ENCODE measurements at regions not wholly inside any gene's neighbourhood (a gene's known extent, or its start where the extent isn't known, plus 50 kb on each side); places are given as distances from the start of the nearest gene placed in this dataset.

DNA sequence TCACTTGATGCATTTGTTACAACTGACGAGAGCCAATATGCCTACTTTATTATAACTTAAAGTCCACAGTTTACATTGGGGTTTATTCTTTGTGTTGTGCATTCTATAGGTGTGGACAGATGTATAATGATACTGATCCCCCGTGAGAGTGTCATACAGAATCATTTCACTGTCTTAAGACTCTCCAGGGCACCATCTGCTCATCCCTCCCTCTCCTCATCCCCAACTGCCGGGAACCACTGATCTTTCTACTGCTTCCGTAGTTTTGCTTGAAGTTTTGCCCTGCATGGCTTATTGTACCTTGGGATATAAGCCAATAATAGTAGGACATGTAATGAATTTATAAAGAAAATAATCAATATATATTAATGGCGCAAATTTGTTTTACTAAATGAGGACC, 137.8 kb upstream of the MSX1 start:
- Mint-ChIP-seq H3K4me3 (no peak overlapping the region), H3K4me1 (ENCODE audit: low read depth) (no peaks in the 10 kb centered on the region)
- intact Hi-C loops (cut with micrococcal nuclease): no loop called here

DNA sequence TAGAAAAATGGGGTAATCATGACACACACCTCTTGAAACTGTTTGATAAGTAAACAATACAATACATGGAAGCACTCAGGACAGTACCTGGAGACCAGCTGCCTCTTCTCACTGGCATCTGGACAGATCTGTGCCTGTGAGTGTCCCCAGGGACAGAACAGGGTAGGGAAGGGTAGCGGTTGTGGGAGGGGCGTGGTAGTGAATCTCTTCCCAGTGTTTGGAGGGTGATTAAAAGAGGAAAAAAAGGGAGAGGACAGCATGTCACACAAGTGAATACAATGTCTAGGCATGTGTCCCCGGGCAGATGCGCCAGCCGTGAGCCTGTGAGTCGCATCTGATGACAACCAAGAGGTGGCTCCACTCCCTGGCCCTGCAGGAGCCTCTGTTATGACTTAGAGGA, 138.8 kb upstream of the MSX1 start:
- DNase-seq (ENCODE audit: low spot score): no peak
- Mint-ChIP-seq H3K9me3 (peaks cover 28% of the 10 kb centered on the region), H3K4me3 (no peak overlapping the region), H3K36me3 (ENCODE audit: low read depth) (peaks cover 2% of the 10 kb centered on the region), H3K27me3 (ENCODE audit: insufficient read depth) (no peaks in the 10 kb centered on the region), H3K4me1 (ENCODE audit: low read depth) (no peaks in the 10 kb centered on the region), H3K27ac (no peak overlapping the region)
- intact Hi-C loops (cut with micrococcal nuclease): no loop called here

More for the DNA sequence above, 137.8 kb upstream of the MSX1 start:
- Mint-ChIP-seq H3K27me3 (ENCODE audit: insufficient read depth) (no peaks in the 10 kb centered on the region), H3K36me3 (ENCODE audit: low read depth) (peaks cover 2% of the 10 kb centered on the region), H3K9me3 (peaks cover 38% of the 10 kb centered on the region), H3K27ac (no peak overlapping the region)
- DNase-seq (ENCODE audit: low spot score): no peak

DNA sequence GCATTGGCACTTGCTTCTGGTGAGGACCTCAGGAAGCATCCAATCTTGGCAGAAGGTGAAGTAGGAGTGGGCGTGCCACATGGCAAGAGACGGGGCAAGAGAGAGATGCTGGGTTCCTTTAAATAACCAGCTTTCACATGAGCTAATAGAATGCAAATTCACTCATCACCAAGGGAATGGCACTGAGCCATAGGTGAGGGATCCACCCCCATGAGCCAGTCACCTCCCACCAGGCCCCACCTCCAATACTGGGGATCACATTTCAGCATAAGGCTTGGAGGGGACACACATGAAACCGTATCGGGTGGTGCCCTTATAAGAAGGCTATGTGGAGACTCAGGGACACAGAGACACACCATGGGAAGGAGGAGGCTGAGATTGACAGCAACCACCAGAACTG, 140.0 kb upstream of the MSX1 start:
- intact Hi-C loops (cut with micrococcal nuclease): no loop called here
- no peaks in the 10 kb centered on the region for H3K4me1 Mint-ChIP-seq (ENCODE audit: low read depth)
- H3K27ac Mint-ChIP-seq: no peak overlapping the region

DNA sequence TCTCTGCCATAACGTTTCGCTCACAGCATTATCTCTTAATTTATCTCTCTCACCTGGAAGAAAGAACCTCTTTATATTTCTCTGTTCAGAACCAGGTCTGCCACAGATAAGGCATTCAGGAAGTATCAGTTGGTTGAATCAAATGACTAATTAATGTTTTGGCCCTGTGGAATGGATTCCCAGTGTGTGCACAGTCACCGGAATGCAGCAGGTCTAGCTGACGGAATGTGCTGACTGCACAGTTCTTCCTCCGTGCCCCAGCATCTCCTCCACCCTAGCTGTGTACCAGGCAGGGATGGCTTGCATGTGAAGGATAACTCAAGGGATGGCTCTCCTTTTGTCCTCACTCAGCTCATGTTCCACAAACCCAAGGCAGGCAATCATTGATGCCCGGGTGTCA, 141.8 kb upstream of the MSX1 start:
- Mint-ChIP-seq H3K9me3 (peaks cover 6% of the 10 kb centered on the region), H3K27ac (no peak overlapping the region), H3K36me3 (ENCODE audit: low read depth) (no peaks in the 10 kb centered on the region), H3K27me3 (ENCODE audit: insufficient read depth) (no peaks in the 10 kb centered on the region), H3K4me1 (ENCODE audit: low read depth) (no peaks in the 10 kb centered on the region), H3K4me3 (no peak overlapping the region)
- DNase-seq (ENCODE audit: low spot score): no peak
- intact Hi-C loops (cut with micrococcal nuclease): no loop called here

More for the DNA sequence above, 140.0 kb upstream of the MSX1 start:
- H3K9me3 Mint-ChIP-seq: peaks cover 16% of the 10 kb centered on the region
- H3K4me3 Mint-ChIP-seq: no peak overlapping the region
- H3K27me3 Mint-ChIP-seq (ENCODE audit: insufficient read depth): no peaks in the 10 kb centered on the region
- H3K36me3 Mint-ChIP-seq (ENCODE audit: low read depth): no peaks in the 10 kb centered on the region
- no peak for DNase-seq (ENCODE audit: low spot score)

DNA sequence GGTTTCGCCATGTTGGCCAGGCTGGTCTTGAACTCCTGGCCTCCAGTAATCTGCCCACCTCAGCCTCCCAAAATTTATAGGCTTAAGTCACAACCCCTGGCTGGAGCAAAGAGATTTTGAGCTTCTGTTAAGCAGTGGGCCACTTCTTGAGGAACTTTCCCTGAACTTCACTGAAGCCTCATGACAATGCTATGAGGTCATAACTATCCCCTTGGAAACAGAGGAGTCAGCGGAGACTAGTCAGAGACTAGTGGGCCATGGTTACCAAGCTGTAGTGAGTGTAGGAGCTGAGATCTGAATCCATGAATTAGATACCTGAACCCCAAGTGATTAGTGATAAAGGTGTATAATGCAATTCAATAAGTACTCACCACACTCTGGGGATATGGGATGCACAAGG, 145.1 kb upstream of the MSX1 start:
- no peaks in the 10 kb centered on the region for H3K36me3 Mint-ChIP-seq (ENCODE audit: low read depth)
- intact Hi-C loops (cut with micrococcal nuclease): no loop called here
- no peak for DNase-seq (ENCODE audit: low spot score)
- no peaks in the 10 kb centered on the region for H3K9me3 Mint-ChIP-seq
- H3K27ac Mint-ChIP-seq: no peak overlapping the region
- H3K27me3 Mint-ChIP-seq (ENCODE audit: insufficient read depth): no peaks in the 10 kb centered on the region
- H3K4me1 Mint-ChIP-seq (ENCODE audit: low read depth): no peaks in the 10 kb centered on the region
- H3K4me3 Mint-ChIP-seq: no peak overlapping the region

DNA sequence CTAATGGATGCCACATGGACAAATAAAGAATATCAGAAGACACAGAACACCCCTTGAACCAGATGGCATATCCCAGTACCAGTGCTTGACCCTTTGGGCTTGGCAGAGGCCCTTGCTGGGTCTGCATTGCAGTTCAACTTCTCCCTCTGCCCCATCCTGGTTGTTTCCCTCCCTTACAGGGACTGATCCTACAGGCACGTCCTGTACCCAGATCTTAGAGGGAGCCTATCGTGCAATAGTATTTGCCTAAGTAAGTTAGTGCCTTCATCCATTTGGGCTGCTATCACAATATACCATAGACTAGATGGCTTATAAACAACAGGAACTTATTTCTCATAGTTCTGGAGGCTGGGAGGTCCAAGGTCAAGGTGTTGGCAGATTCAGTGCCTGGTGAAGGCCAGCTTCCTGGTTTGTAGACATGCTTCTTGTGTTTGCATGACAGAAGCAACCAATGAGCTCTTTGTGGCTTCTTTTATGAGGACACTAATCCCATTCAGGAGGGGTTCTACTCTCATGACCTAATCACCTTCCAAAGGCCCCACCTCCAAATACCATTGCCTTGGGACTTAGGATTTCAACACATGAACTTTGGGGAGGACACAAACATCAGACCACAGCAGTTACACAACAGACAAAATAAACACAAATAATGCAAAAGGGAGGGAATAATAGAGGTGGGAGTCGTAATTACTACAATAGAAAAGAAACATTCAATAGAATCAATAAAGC, 146.5 kb upstream of the MSX1 start:
- no peak overlapping the region for H3K4me3 Mint-ChIP-seq
- H3K36me3 Mint-ChIP-seq (ENCODE audit: low read depth): no peaks in the 10 kb centered on the region
- intact Hi-C loops (cut with micrococcal nuclease): no loop called here
- no peaks in the 10 kb centered on the region for H3K9me3 Mint-ChIP-seq
- no peaks in the 10 kb centered on the region for H3K4me1 Mint-ChIP-seq (ENCODE audit: low read depth)
- no peak for DNase-seq (ENCODE audit: low spot score)
- no peak overlapping the region for H3K27ac Mint-ChIP-seq
- no peaks in the 10 kb centered on the region for H3K27me3 Mint-ChIP-seq (ENCODE audit: insufficient read depth)

DNA sequence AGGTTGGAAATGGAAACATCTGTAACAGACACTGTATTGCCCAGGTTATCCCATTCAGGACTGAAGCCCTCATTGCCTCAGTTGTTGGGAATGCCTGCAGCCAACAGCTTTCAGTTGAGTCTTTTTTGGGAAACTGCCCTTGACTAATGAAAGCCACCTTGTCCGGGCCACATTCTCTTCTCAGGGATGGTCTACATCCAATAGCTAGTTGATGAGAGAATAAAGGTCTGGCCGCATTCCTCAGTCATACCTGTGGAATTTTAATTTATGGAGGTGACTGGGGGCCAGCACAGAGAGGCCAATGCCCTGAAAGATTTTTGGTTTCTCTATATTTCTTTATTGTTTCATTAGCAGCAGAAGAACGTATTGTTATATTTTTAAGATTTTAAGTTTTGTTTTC, 147.6 kb upstream of the MSX1 start:
- intact Hi-C loops (cut with micrococcal nuclease): no loop called here
- H3K36me3 Mint-ChIP-seq (ENCODE audit: low read depth): no peaks in the 10 kb centered on the region
- no peaks in the 10 kb centered on the region for H3K27me3 Mint-ChIP-seq (ENCODE audit: insufficient read depth)
- H3K9me3 Mint-ChIP-seq: no peaks in the 10 kb centered on the region
- DNase-seq (ENCODE audit: low spot score): no peak
- no peak overlapping the region for H3K4me3 Mint-ChIP-seq
- H3K27ac Mint-ChIP-seq: no peak overlapping the region
- no peaks in the 10 kb centered on the region for H3K4me1 Mint-ChIP-seq (ENCODE audit: low read depth)

DNA sequence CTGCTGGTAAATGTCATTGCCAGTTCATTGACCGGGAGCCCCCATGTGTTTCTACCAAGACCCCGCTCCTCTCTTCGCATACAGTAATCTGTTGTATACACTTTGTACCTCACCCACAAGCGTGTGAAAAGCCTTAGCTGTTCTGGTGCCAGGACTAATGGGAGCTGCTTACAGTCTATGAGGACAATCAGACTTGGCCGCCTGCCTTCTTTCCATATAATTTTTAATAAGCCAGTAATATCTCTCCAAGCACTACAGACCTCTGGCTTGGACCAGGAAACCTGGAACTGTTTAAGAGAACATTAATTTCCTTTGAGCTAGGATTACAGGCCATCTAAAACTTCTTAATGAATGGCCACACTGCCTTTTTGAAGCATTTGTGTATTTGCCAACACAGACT, 149.7 kb upstream of the MSX1 start:
- Mint-ChIP-seq H3K36me3 (ENCODE audit: low read depth) (no peaks in the 10 kb centered on the region), H3K27ac (no peak overlapping the region), H3K4me3 (no peak overlapping the region), H3K4me1 (ENCODE audit: low read depth) (no peaks in the 10 kb centered on the region), H3K27me3 (ENCODE audit: insufficient read depth) (no peaks in the 10 kb centered on the region), H3K9me3 (no peaks in the 10 kb centered on the region)
- intact Hi-C loops (cut with micrococcal nuclease): no loop called here
- DNase-seq (ENCODE audit: low spot score): no peak

DNA sequence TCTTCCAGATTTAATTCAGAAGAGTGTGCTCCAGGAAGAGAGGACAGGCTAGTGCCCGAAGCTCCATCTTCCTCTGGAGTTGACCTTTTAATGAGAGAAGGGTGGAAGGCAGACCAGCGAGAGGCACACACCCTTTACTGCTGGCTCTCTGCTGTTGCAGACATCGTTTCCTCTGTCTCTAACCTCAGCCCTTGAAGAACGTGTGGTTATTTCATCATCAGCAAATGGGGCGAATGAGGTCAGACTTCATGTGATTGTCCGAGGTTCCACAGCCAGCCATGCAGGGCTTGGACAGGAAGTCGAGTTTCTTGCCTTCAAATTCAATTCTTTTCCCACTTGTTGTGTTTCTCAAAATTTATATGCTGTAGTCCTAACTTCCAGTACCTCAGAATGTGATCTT, 155.2 kb upstream of the MSX1 start:
- H3K9me3 Mint-ChIP-seq: no peaks in the 10 kb centered on the region

DNA sequence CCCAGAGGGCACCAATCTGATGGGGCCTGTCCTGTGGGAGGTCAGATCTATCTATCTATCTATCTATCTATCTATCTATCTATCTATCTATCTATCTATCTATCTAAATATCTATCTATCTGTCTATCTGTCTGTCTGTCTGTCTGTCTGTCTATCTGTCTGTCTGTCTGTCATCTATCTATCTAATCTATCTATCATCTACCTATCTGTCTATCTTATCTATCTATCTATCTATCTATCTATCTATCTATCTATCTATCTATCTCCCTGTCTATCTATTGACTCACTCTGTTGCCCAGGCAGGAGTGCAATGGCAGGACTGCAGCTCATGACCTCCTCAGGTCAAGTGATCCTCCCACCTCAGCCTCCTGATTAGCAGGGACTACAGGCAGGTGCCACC, 155.7 kb upstream of the STX18 start:
- H3K4me3 Mint-ChIP-seq: no peak overlapping the region
- H3K4me1 Mint-ChIP-seq (ENCODE audit: low read depth): no peaks in the 10 kb centered on the region
- no peaks in the 10 kb centered on the region for H3K36me3 Mint-ChIP-seq (ENCODE audit: low read depth)
- H3K27me3 Mint-ChIP-seq (ENCODE audit: insufficient read depth): no peaks in the 10 kb centered on the region
- H3K27ac Mint-ChIP-seq: no peak overlapping the region
- no peak for DNase-seq (ENCODE audit: low spot score)
- intact Hi-C loops (cut with micrococcal nuclease): no loop called here
- H3K9me3 Mint-ChIP-seq: no peaks in the 10 kb centered on the region

More for the DNA sequence above, 155.2 kb upstream of the MSX1 start:
- Mint-ChIP-seq H3K4me3 (no peak overlapping the region), H3K4me1 (ENCODE audit: low read depth) (no peaks in the 10 kb centered on the region), H3K27ac (no peak overlapping the region), H3K27me3 (ENCODE audit: insufficient read depth) (no peaks in the 10 kb centered on the region), H3K36me3 (ENCODE audit: low read depth) (no peaks in the 10 kb centered on the region)
- no peak for DNase-seq (ENCODE audit: low spot score)
- intact Hi-C loops (cut with micrococcal nuclease): no loop called here

DNA sequence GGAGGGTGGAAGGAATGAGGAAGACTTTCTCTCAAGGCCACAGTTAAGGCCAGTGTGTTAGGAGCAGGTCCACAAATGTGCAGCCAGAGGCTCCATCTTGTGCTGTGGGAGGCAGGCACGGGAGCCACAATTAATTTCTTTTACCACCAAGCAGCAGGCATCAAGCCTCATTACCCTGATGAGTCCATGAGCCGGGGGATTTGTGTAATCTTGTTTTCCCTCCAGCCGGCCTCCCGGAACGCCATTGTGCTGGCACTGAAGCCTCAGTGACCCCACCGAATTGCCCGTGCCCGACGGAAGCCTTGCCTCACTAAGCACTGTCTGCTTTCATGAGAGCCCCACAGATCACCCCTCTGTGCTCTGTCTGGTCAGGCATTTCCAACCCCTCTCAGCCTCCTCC, 154.7 kb upstream of the STX18 start:
- intact Hi-C loops (cut with micrococcal nuclease): no loop called here
- Mint-ChIP-seq H3K27me3 (ENCODE audit: insufficient read depth) (no peaks in the 10 kb centered on the region), H3K4me1 (ENCODE audit: low read depth) (no peaks in the 10 kb centered on the region), H3K36me3 (ENCODE audit: low read depth) (no peaks in the 10 kb centered on the region), H3K9me3 (no peaks in the 10 kb centered on the region), H3K27ac (no peak overlapping the region), H3K4me3 (no peak overlapping the region)
- DNase-seq (ENCODE audit: low spot score): no peak

DNA sequence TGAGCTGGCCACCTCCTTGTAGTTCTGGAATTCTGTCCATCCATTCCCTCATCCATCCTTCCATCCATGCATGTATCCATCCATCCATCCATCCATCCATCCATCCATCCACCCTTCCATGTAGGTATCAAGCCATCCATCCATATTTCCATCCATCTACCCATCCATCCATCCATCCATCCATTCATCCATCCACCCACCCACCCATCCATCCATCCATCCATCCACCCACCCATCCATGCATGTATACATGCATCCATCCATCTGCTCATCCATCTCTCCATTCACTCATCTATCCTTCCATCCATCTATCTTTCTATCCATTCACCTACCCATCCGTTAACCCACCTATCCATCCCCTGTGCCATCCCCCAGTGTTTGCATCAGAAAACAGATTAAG, 153.6 kb upstream of the STX18 start:
- Mint-ChIP-seq H3K4me3 (no peak overlapping the region), H3K27me3 (ENCODE audit: insufficient read depth) (no peaks in the 10 kb centered on the region), H3K27ac (no peak overlapping the region), H3K9me3 (no peaks in the 10 kb centered on the region), H3K36me3 (ENCODE audit: low read depth) (no peaks in the 10 kb centered on the region), H3K4me1 (ENCODE audit: low read depth) (no peaks in the 10 kb centered on the region)
- intact Hi-C loops (cut with micrococcal nuclease): no loop called here
- DNase-seq (ENCODE audit: low spot score): no peak

DNA sequence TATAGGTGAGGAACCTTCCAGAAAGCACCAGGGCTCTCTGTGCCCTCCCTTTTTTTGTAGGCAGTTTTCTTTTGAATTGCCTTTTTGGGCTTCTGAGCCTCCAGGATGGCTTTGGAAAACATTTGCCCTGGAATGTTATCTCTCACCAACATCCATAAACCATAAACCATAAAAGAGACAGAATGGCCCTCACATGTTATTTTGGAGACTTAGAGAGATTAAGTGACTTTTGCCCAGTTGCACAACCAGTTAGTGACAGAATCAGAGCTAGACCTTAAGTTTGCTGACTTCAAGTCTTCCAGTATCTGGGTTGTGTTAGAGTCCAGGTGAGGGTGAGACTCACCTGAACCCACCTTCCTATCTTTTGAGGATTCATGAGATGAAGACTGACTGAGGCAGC, 153.0 kb upstream of the STX18 start:
- DNase-seq (ENCODE audit: low spot score): no peak
- Mint-ChIP-seq H3K36me3 (ENCODE audit: low read depth) (no peaks in the 10 kb centered on the region), H3K4me1 (ENCODE audit: low read depth) (no peaks in the 10 kb centered on the region), H3K4me3 (no peak overlapping the region), H3K9me3 (no peaks in the 10 kb centered on the region), H3K27me3 (ENCODE audit: insufficient read depth) (no peaks in the 10 kb centered on the region), H3K27ac (no peak overlapping the region)
- intact Hi-C loops (cut with micrococcal nuclease): no loop called here

DNA sequence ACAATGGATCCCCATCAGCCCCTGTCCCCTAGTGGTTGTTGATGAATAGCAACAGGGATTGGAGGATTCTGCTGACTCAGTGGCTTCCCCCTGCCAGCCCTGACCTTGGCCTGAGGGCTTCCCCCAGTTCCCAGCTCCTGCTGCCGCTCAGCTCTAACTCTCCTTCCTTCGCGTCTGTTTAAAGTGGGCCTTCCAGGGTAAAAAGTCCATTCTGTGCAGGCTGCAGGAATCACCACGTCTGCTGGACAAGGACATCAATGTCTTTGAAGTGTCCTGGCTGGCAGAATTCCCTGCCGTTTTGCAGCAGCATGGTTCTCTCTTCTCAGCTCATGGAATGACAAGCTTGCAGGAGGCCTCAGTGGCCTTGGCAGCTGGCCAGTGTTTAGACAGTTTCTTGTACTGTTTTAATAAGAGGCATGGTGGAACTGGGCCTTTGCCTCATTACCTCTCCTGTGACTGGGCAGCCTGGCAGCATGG, 152.5 kb upstream of the STX18 start:
- Mint-ChIP-seq H3K27ac (no peak overlapping the region), H3K36me3 (ENCODE audit: low read depth) (no peaks in the 10 kb centered on the region), H3K27me3 (ENCODE audit: insufficient read depth) (no peaks in the 10 kb centered on the region), H3K4me3 (no peak overlapping the region), H3K4me1 (ENCODE audit: low read depth) (no peaks in the 10 kb centered on the region), H3K9me3 (no peaks in the 10 kb centered on the region)
- intact Hi-C loops (cut with micrococcal nuclease): no loop called here
- DNase-seq (ENCODE audit: low spot score): no peak
